ENCODE measurements at regions not wholly inside any gene's neighbourhood (a gene's known extent, or its start where the extent isn't known, plus 50 kb on each side); places are given as distances from the start of the nearest gene placed in this dataset.

- DNase-seq: no peak
Measured at GRCh38 chr10:130751106-130751840, 560.2 kb downstream of the TCERG1L start.

GRCh38 chr10:130751851-130752250 lies 559.7 kb downstream of the TCERG1L start:
- no peak for DNase-seq

GRCh38 chr10:130756651-130757050 lies 554.9 kb downstream of the TCERG1L start:
- DNase-seq: no peak

GRCh38 chr10:130757271-130757670 lies 554.2 kb downstream of the TCERG1L start:
- DNase-seq: no peak

GRCh38 chr10:130757821-130758489 lies 553.6 kb downstream of the TCERG1L start:
- no peak for DNase-seq

- no peak for DNase-seq
Measured at GRCh38 chr10:130758529-130758928, 553.0 kb downstream of the TCERG1L start.

GRCh38 chr10:130761032-130761575 lies 550.4 kb downstream of the TCERG1L start:
- DNase-seq: no peak

- DNase-seq: no peak
Measured at GRCh38 chr10:130761788-130762301, 549.7 kb downstream of the TCERG1L start.

GRCh38 chr10:130762491-130762890 lies 549.0 kb downstream of the TCERG1L start:
- no peak for DNase-seq

- no peak for DNase-seq
Measured at GRCh38 chr10:130763071-130763470, 548.5 kb downstream of the TCERG1L start.

GRCh38 chr10:130763491-130763890 lies 548.0 kb downstream of the TCERG1L start:
- no peak for DNase-seq

- no peak for DNase-seq
Measured at GRCh38 chr10:130764651-130765050, 546.9 kb downstream of the TCERG1L start.

GRCh38 chr10:130766071-130766470 lies 545.5 kb downstream of the TCERG1L start:
- DNase-seq: no peak

- DNase-seq: no peak
Measured at GRCh38 chr10:130767116-130767730, 544.3 kb downstream of the TCERG1L start.

GRCh38 chr10:130769146-130770017 lies 542.1 kb downstream of the TCERG1L start:
- DNase-seq: no peak

GRCh38 chr10:130770018-130770630 lies 541.4 kb downstream of the TCERG1L start:
- DNase-seq: no peak

- DNase-seq: no peak
Measured at GRCh38 chr10:130771491-130771946, 540.0 kb downstream of the TCERG1L start.

GRCh38 chr10:130772056-130772455 lies 539.5 kb downstream of the TCERG1L start:
- no peak for DNase-seq

- no peak for DNase-seq
Measured at GRCh38 chr10:130772676-130773075, 538.8 kb downstream of the TCERG1L start.

GRCh38 chr10:130773941-130774340 lies 537.6 kb downstream of the TCERG1L start:
- DNase-seq: no peak

- DNase-seq: no peak
Measured at GRCh38 chr10:130774871-130775270, 536.6 kb downstream of the TCERG1L start.

- no peak for DNase-seq
Measured at GRCh38 chr10:130775311-130775710, 536.2 kb downstream of the TCERG1L start.

Data from effector CD8-positive, alpha-beta T cell (primary cell).